HCT116 (cell line): ENCODE measurements at regions not wholly inside any gene's neighbourhood (a gene's known extent, or its start where the extent isn't known, plus 50 kb on each side); places are given as distances from the start of the nearest gene placed in this dataset.

Experiments used
- ATAC-seq: fragments of 200-7000 bp; cut with Tn5 transposase; 2 replicates; pipeline ENCODE4 v1.9.1; 2020; ENCODE audit warnings: mild to moderate bottlenecking, moderate library complexity
- BruUV-seq: library from RNA; stranded (reverse); fragments of 400-500 nt; replicated peaks from 2 replicates; lab custom pipeline; 2021; lab: Mats Ljungman, UMichigan
- CTCF ChIA-PET: fragments of 300-600 bp; sonication (Branson Sonifier 250); formaldehyde crosslinking; loops from one replicate; lab custom pipeline; 2021; ENCODE audit warnings: antibody characterized with exemption; lab: Charles Lee
- POLR2A ChIA-PET: fragments of 300-600, 350-600 bp; sonication (Branson Sonifier 250); formaldehyde crosslinking; loops from one replicate; lab custom pipeline; 2021; ENCODE audit warnings: antibody characterized with exemption; lab: Charles Lee
- RAD21 ChIA-PET, 2 experiments: fragments of 300-600 bp; sonication (Branson Sonifier 250); formaldehyde crosslinking; loops; one replicate each; lab custom pipeline; 2023; ENCODE audit warnings: low total read pairs in 2 of 2; ENCODE audit not compliant: uncharacterized antibody in 2 of 2, unreplicated experiment in 2 of 2, low non-redundant PET in 1 of 2; lab: Charles Lee
- DNase-seq: peaks from one replicate; pipeline ENCODE4 v3.0.0-alpha.2; 2010; ENCODE audit warnings: low read depth, low spot score
- H2AFZ ChIP-seq: fragments of 200-600 bp; shearing (Covaris generic), sonication (generic); 2 replicates; pipeline ENCODE4 v1.6.1; 2017; ENCODE audit warnings: low read depth, mixed run types, mixed read lengths, antibody characterized with exemption, low read length; ENCODE audit not compliant: poor library complexity, severe bottlenecking
- H3K27ac ChIP-seq: 2 replicates; pipeline ENCODE4 v1.5.1; 2012; ENCODE audit warnings: low read depth, low read length
- H3K27me3 ChIP-seq: fragments of 200-600 bp; sonication (generic); 2 replicates; pipeline ENCODE4 v1.6.1; 2016; ENCODE audit warnings: mixed run types, low read length, mixed read lengths; ENCODE audit not compliant: insufficient read depth
- H3K36me3 ChIP-seq, 2 experiments: fragments of 200-500 bp in 1 of 2; fragments of 200-600 bp in 1 of 2; sonication (Bioruptor generic) in 1 of 2; sonication (generic) in 1 of 2; 2 replicates each; pipeline versions ENCODE4 v1.5.1 to v1.6.1; 2014 to 2016; ENCODE audit warnings: low read length in 2 of 2, inconsistent platforms in 1 of 2, mixed read lengths in 1 of 2, mixed run types in 1 of 2; ENCODE audit not compliant: insufficient read depth in 2 of 2, control insufficient read depth in 1 of 2
- H3K4me1 ChIP-seq, 2 experiments: fragments of 200-600 bp in 1 of 2; sonication (generic) in 1 of 2; 2 replicates each; pipeline versions ENCODE4 v1.5.1 to v1.6.1; 2012 to 2017; ENCODE audit warnings: low read length in 2 of 2, inconsistent platforms in 1 of 2, mild to moderate bottlenecking in 1 of 2, mixed read lengths in 1 of 2, mixed run types in 1 of 2, moderate library complexity in 1 of 2; ENCODE audit not compliant: insufficient read depth in 2 of 2, control insufficient read depth in 1 of 2
- H3K4me2 ChIP-seq: fragments of 200-600 bp; sonication (generic); 2 replicates; pipeline ENCODE4 v1.6.1; 2017; ENCODE audit warnings: mixed run types, low read length, mixed read lengths
- H3K4me3 ChIP-seq, 2 experiments: fragments of 200-600 bp in 1 of 2; sonication (generic) in 1 of 2; replicated peaks in 1 of 2; 2 replicates each; pipeline ENCODE4 v1.5.1; 2011 to 2016; ENCODE audit warnings: low read length in 2 of 2, control low read depth in 1 of 2, low read depth in 1 of 2, mild to moderate bottlenecking in 1 of 2, mixed read lengths in 1 of 2, mixed run types in 1 of 2
- H3K79me2 ChIP-seq: fragments of 200-600 bp; sonication (generic); 2 replicates; pipeline ENCODE4 v1.6.1; 2017; ENCODE audit warnings: mild to moderate bottlenecking, mixed run types, low read length, moderate library complexity, mixed read lengths; ENCODE audit not compliant: insufficient read depth
- H3K9ac ChIP-seq: fragments of 200-600 bp; sonication (generic); 2 replicates; pipeline ENCODE4 v1.6.1; 2016; ENCODE audit warnings: low read length, mixed read lengths
- H3K9me2 ChIP-seq: fragments of 200-600 bp; sonication (generic), shearing (Covaris generic); 2 replicates; pipeline ENCODE4 v1.6.1; 2017; ENCODE audit warnings: mixed run types, mild to moderate bottlenecking, moderate library complexity; ENCODE audit not compliant: insufficient read depth
- H3K9me3 ChIP-seq, 2 experiments: fragments of 200-500 bp in 1 of 2; fragments of 200-600 bp in 1 of 2; sonication (Bioruptor generic) in 1 of 2; sonication (generic) in 1 of 2; 2 replicates each; pipeline ENCODE4 v1.6.1; 2014 to 2017; ENCODE audit warnings: low read length in 2 of 2, mixed read lengths in 2 of 2, inconsistent platforms in 1 of 2, low read depth in 1 of 2, mild to moderate bottlenecking in 1 of 2, mixed run types in 1 of 2, moderate library complexity in 1 of 2; ENCODE audit not compliant: control insufficient read depth in 1 of 2, insufficient read depth in 1 of 2
- H4K20me1 ChIP-seq: fragments of 200-600 bp; sonication (generic), shearing (Covaris generic); 2 replicates; pipeline ENCODE4 v1.6.1; 2017; ENCODE audit warnings: mixed run types, mild to moderate bottlenecking, moderate library complexity; ENCODE audit not compliant: insufficient read depth
- ATF3 ChIP-seq: IDR thresholded peaks from 2 replicates; pipeline ENCODE4 v1.6.1; 2012
- CEBPB ChIP-seq: IDR thresholded peaks from 2 replicates; pipeline ENCODE4 v1.6.1; 2012; ENCODE audit warnings: low read depth
- CTCF ChIP-seq, 3 experiments: fragments of 200-600 bp in 1 of 3; sonication (generic) in 1 of 3; IDR thresholded peaks in 2 of 3; conservative IDR thresholded peaks in 1 of 3; 2 replicates each; pipeline ENCODE4 v1.5.1; 2012 to 2017; ENCODE audit warnings: low read depth in 2 of 3, low read length in 2 of 3, antibody characterized with exemption in 1 of 3, borderline replicate concordance in 1 of 3, control low read depth in 1 of 3, mild to moderate bottlenecking in 1 of 3, mixed read lengths in 1 of 3, mixed run types in 1 of 3, moderate library complexity in 1 of 3; ENCODE audit not compliant: insufficient read depth in 1 of 3
- EGR1 ChIP-seq: IDR thresholded peaks from 2 replicates; pipeline ENCODE4 v1.6.1; 2012; ENCODE audit warnings: low read depth
- ELF1 ChIP-seq: IDR thresholded peaks from 2 replicates; pipeline ENCODE4 v1.6.1; 2012; ENCODE audit warnings: low read depth, borderline replicate concordance
- EZH2 ChIP-seq: fragments of 200-600 bp; sonication (generic); IDR thresholded peaks from 2 replicates; pipeline ENCODE4 v1.6.1; 2017; ENCODE audit warnings: antibody characterized with exemption, mixed run types
- EZH2phosphoT487 ChIP-seq: fragments of 200-600 bp; IDR thresholded peaks from 2 replicates; pipeline ENCODE4 v1.6.1; 2018; ENCODE audit warnings: antibody characterized with exemption, borderline replicate concordance
- FOSL1 ChIP-seq: IDR thresholded peaks from 2 replicates; pipeline ENCODE4 v1.6.1; 2012; ENCODE audit warnings: low read depth
- JUND ChIP-seq: IDR thresholded peaks from 2 replicates; pipeline ENCODE4 v1.6.1; 2012
- MAX ChIP-seq: IDR thresholded peaks from 2 replicates; pipeline ENCODE4 v1.6.1; 2012
- POLR2A ChIP-seq: IDR thresholded peaks from 2 replicates; pipeline ENCODE4 v1.7.0; 2011; ENCODE audit warnings: borderline replicate concordance; ENCODE audit not compliant: insufficient read depth, insufficient read length; ENCODE audit errors: extremely low read depth
- POLR2AphosphoS5 ChIP-seq: IDR thresholded peaks from 2 replicates; pipeline ENCODE4 v1.6.1; 2011; ENCODE audit warnings: mild to moderate bottlenecking, low read depth, low read length, moderate library complexity
- RAD21 ChIP-seq: IDR thresholded peaks from 2 replicates; pipeline ENCODE4 v1.6.1; 2012; ENCODE audit warnings: low read depth, mild to moderate bottlenecking
- REST ChIP-seq: IDR thresholded peaks from 2 replicates; pipeline ENCODE4 v1.6.1; 2012; ENCODE audit warnings: low read depth
- SIN3A ChIP-seq: IDR thresholded peaks from 2 replicates; pipeline ENCODE4 v1.6.1; 2012; ENCODE audit warnings: low read depth
- SP1 ChIP-seq: IDR thresholded peaks from 2 replicates; pipeline ENCODE4 v1.6.1; 2012; ENCODE audit warnings: low read depth
- SRF ChIP-seq: IDR thresholded peaks from 2 replicates; pipeline ENCODE4 v1.6.1; 2012; ENCODE audit warnings: low read depth
- ZBTB33 ChIP-seq: IDR thresholded peaks from 2 replicates; pipeline ENCODE4 v1.6.1; 2011; ENCODE audit warnings: mild to moderate bottlenecking, low read length, moderate library complexity; ENCODE audit not compliant: insufficient replicate concordance; ENCODE audit errors: extremely low read depth
- ZFX ChIP-seq: fragments of 450-650 bp; IDR thresholded peaks from 2 replicates; pipeline ENCODE4 v1.6.1; 2017
- ZNF274 ChIP-seq: fragments of 200-500 bp; sonication (Bioruptor generic); IDR thresholded peaks from 2 replicates; pipeline ENCODE4 v1.6.1; 2014; ENCODE audit warnings: mild to moderate bottlenecking, low read depth, low read length, inconsistent platforms
- intact Hi-C: fragments of 100-400 bp; cut with micrococcal nuclease; formaldehyde crosslinking; loops from 2 replicates; pipeline ENCODE4 v1.10.0; 2022

GRCh38 chr12:88934163-88934747, 354.0 kb upstream of the KITLG start:
- Histone ChIP-seq H3K4me1 (peaks cover 78 to 90% of the 10 kb centered on the region in 2 experiments), H3K79me2 (peaks cover 39% of the 10 kb centered on the region), H4K20me1 (no peaks in the 10 kb centered on the region), H3K9me3 (no peaks in the 10 kb centered on the region), H3K27me3 (no peaks in the 10 kb centered on the region), H3K9ac (peak overlapping the region; percentile 57), H3K36me3 (no peaks in the 10 kb centered on the region), H3K4me3 (no peak overlapping the region), H2AFZ (no peak overlapping the region), H3K27ac (peak overlapping the region; percentile 98), H3K4me2 (peak overlapping the region; percentile 57), H3K9me2 (no peaks in the 10 kb centered on the region)
- POLR2A ChIA-PET, result interaction anchor here (0.6 to 8.7 kb wide), 11 partner anchors 9 to 418 kb away, joined by 3 to 86 read pairs (median 8); partner anchors contain the start of genes DUSP6 and KITLG
- DNase-seq (peak; percentile 98), ATAC-seq (peak; percentile 73)
- intact Hi-C loops, result loop anchor here (5.0 kb wide), 2 partner anchors 357 to 418 kb away; partner anchors contain the start of gene DUSP6
- RAD21 ChIA-PET, result interaction anchor here (0.7 to 1.4 kb wide), 7 partner anchors 9 to 79 kb away, joined by 3 to 6 read pairs (median 3); no protein-coding TSS in a partner anchor
- no TSS peak for BruUV-seq
- CTCF ChIA-PET, result interaction anchor here (0.8 to 5.7 kb wide), 6 partner anchors 9 to 354 kb away, joined by 3 to 36 read pairs (median 4); partner anchors contain the start of gene KITLG
- TF ChIP-seq SP1 (peak; percentile 99), POLR2AphosphoS5 (peak; percentile 58; the same call in 1 of the 2 replicates), CEBPB (peak; percentile 83), CTCF (IDR thresholded peaks at IDR 0.05 in 2 of 3, conservative IDR thresholded peaks at IDR 0.05 in 1 of 3; ENCODE audit: borderline replicate concordance in 1 of 3, insufficient read depth in 1 of 3, low read depth in 2 of 3, low read length in 2 of 3) (no peak), EZH2phosphoT487 (no peak), ZNF274 (no peak), ELF1 (0 out of 2 replicates have a peak, but pooled peaks have one; percentile 24), MAX (peak; percentile 78), ATF3 (peak; percentile 85), SRF (peak; percentile 89), EZH2 (no peak), POLR2A (no peak), ZBTB33 (no peak), REST (no peak), EGR1 (peak; percentile 68), SIN3A (peak; percentile 77; the same call in 1 of the 2 replicates), ZFX (no peak), JUND (peak; percentile 100), RAD21 (peak; percentile 52), FOSL1 (peak; percentile 98)
